Tibial artery (tissue), 4 donors: ENCODE measurements at regions not wholly inside any gene's neighbourhood (a gene's known extent, or its start where the extent isn't known, plus 50 kb on each side); places are given as distances from the start of the nearest gene placed in this dataset.

ENCODE experiments used
- DNase-seq, 2 donors: peaks; one replicate each; pipeline ENCODE4 v3.0.0-alpha.2; 2019
- H3K27ac ChIP-seq, 2 donors: fragments of 200-600 bp; sonication (generic) in 1 of 2; 1 replicate in 1 of 2; 2 replicates in 1 of 2; pipeline ENCODE4 v1.5.1; 2018 to 2019; ENCODE audit warnings: mild to moderate bottlenecking in 1 of 2
- H3K27me3 ChIP-seq, 2 donors: fragments of 200-600 bp; sonication (generic) in 1 of 2; one replicate each; pipeline versions ENCODE4 v1.5.1 to v1.6.0; 2016 to 2019
- H3K36me3 ChIP-seq, 3 donors: fragments of 200-600 bp; sonication (generic) in 2 of 3; one replicate each; pipeline ENCODE4 v1.5.1; 2016 to 2019; ENCODE audit warnings: mild to moderate bottlenecking in 2 of 3
- H3K4me1 ChIP-seq, 4 donors: fragments of 200-600 bp; sonication (generic) in 2 of 4; 1 replicate in 3 of 4; 2 replicates in 1 of 4; pipeline ENCODE4 v1.5.1; 2016 to 2019
- H3K4me3 ChIP-seq, 2 donors: fragments of 200-600 bp; sonication (generic) in 1 of 2; 1 replicate in 1 of 2; 2 replicates in 1 of 2; pipeline ENCODE4 v1.5.1; 2018 to 2019; ENCODE audit warnings: mild to moderate bottlenecking in 2 of 2
- H3K9me3 ChIP-seq, 3 donors: fragments of 200-600 bp; sonication (generic) in 1 of 3; one replicate each; pipeline ENCODE4 v1.5.1; 2016 to 2019
- CTCF ChIP-seq, 2 experiments: fragments of 200-600 bp in 1 of 2; fragments of 450-650 bp in 1 of 2; IDR thresholded peaks; one replicate each; pipeline ENCODE4 v1.5.1; 2017 to 2019; ENCODE audit warnings: antibody characterized with exemption in 2 of 2, mild to moderate bottlenecking in 1 of 2, moderate library complexity in 1 of 2
- intact Hi-C: fragments of 100-400 bp; cut with DNase I; formaldehyde crosslinking; loops from one replicate; pipeline ENCODE4 v1.15.0; 2023; ENCODE audit warnings: low total_unique reads

- no peak for DNase-seq
- H3K27me3 ChIP-seq, result peaks cover 0 to 3% of the 10 kb centered on the region in 2 donors
- no peak for TF ChIP-seq CTCF (IDR thresholded peaks at IDR 0.05)
- H3K9me3 ChIP-seq, result no peaks in the 10 kb centered on the region
- intact Hi-C loops, result no loop called here
- no peaks in the 10 kb centered on the region for H3K36me3 ChIP-seq
- no peak overlapping the region for H3K27ac ChIP-seq
- no peak overlapping the region for H3K4me3 ChIP-seq
- H3K4me1 ChIP-seq, result no peaks in the 10 kb centered on the region
Observed at GRCh38 chr1:238111081-238111480, 220.4 kb upstream of the ZP4 start.

- H3K9me3 ChIP-seq, result no peaks in the 10 kb centered on the region
- H3K4me1 ChIP-seq, result no peaks in the 10 kb centered on the region
- H3K27me3 ChIP-seq, result peaks cover 0 to 3% of the 10 kb centered on the region in 2 donors
- no peak for DNase-seq
- TF ChIP-seq CTCF (IDR thresholded peaks at IDR 0.05), result no peak
- no peak overlapping the region for H3K4me3 ChIP-seq
- intact Hi-C loops, result no loop called here
- no peaks in the 10 kb centered on the region for H3K36me3 ChIP-seq
- no peak overlapping the region for H3K27ac ChIP-seq
Observed at GRCh38 chr1:238108417-238108816, 217.7 kb upstream of the ZP4 start.

GRCh38 chr1:238107322-238107721 is 216.6 kb upstream of the ZP4 start:
- Histone ChIP-seq H3K36me3 (no peaks in the 10 kb centered on the region), H3K4me3 (no peak overlapping the region), H3K27me3 (peaks cover 0 to 3% of the 10 kb centered on the region in 2 donors), H3K27ac (no peak overlapping the region), H3K9me3 (no peaks in the 10 kb centered on the region), H3K4me1 (no peaks in the 10 kb centered on the region)
- no peak for DNase-seq
- no peak for TF ChIP-seq CTCF (IDR thresholded peaks at IDR 0.05)
- intact Hi-C loops, result no loop called here

GRCh38 chr1:238104752-238105151 is 214.0 kb upstream of the ZP4 start:
- H3K9me3 ChIP-seq, result no peaks in the 10 kb centered on the region
- no peak overlapping the region for H3K27ac ChIP-seq
- H3K27me3 ChIP-seq, result no peaks in the 10 kb centered on the region
- no peak for DNase-seq
- no peaks in the 10 kb centered on the region for H3K36me3 ChIP-seq
- H3K4me1 ChIP-seq, result no peaks in the 10 kb centered on the region
- no peak for TF ChIP-seq CTCF (IDR thresholded peaks at IDR 0.05)
- intact Hi-C loops, result no loop called here
- no peak overlapping the region for H3K4me3 ChIP-seq

GRCh38 chr1:238101923-238102322 is 211.2 kb upstream of the ZP4 start:
- no peak for TF ChIP-seq CTCF (IDR thresholded peaks at IDR 0.05)
- H3K27me3 ChIP-seq, result no peaks in the 10 kb centered on the region
- H3K4me3 ChIP-seq, result no peak overlapping the region
- no peaks in the 10 kb centered on the region for H3K36me3 ChIP-seq
- H3K4me1 ChIP-seq, result no peaks in the 10 kb centered on the region
- DNase-seq, result no peak
- no peaks in the 10 kb centered on the region for H3K9me3 ChIP-seq
- H3K27ac ChIP-seq, result no peak overlapping the region
- intact Hi-C loops, result no loop called here

GRCh38 chr1:238099871-238100270 is 209.1 kb upstream of the ZP4 start:
- Histone ChIP-seq H3K4me1 (no peaks in the 10 kb centered on the region), H3K9me3 (no peaks in the 10 kb centered on the region), H3K27me3 (no peaks in the 10 kb centered on the region), H3K4me3 (no peak overlapping the region), H3K27ac (no peak overlapping the region), H3K36me3 (no peaks in the 10 kb centered on the region)
- DNase-seq, result no peak
- intact Hi-C loops, result no loop called here
- TF ChIP-seq CTCF (IDR thresholded peaks at IDR 0.05), result no peak
